RCC 7860 (cell line): ENCODE measurements at regions not wholly inside any gene's neighbourhood (a gene's known extent, or its start where the extent isn't known, plus 50 kb on each side); places are given as distances from the start of the nearest gene placed in this dataset.
"Not testable (repeated sequence)": the region's sequence is repeated elsewhere in the genome, so short reads cannot be mapped to it uniquely, and the experiment has no call there.

Experiments
- DNase-seq: peaks from one replicate; pipeline ENCODE4 v3.0.0-alpha.2; 2015; ENCODE audit warnings: low spot score
- FAIRE-seq: peaks from 2 replicates; lab custom pipeline; 2012; peaks lifted over from hg19 to GRCh38; lab: Jason Lieb, UNC

- DNase-seq = no peak
- FAIRE-seq = no peak
Measured at GRCh38 chr3:66629150-66629981, 128.5 kb upstream of the LRIG1 start.

GRCh38 chr3:66629982-66630368, 129.2 kb upstream of the LRIG1 start:
- no peak for FAIRE-seq

GRCh38 chr3:66633402-66634381, 132.9 kb upstream of the LRIG1 start:
- no peak for FAIRE-seq
- no peak for DNase-seq

More at GRCh38 chr3:66629982-66630368, 129.2 kb upstream of the LRIG1 start:
- no peak for DNase-seq

GRCh38 chr3:66638717-66639116, 137.9 kb upstream of the LRIG1 start:
- FAIRE-seq = no peak

GRCh38 chr3:66639809-66640356, 139.1 kb upstream of the LRIG1 start:
- no peak for DNase-seq
- FAIRE-seq = no peak

More at GRCh38 chr3:66638717-66639116, 137.9 kb upstream of the LRIG1 start:
- no peak for DNase-seq

- no peak for DNase-seq
- no peak for FAIRE-seq
Measured at GRCh38 chr3:66642019-66642418, 141.2 kb upstream of the LRIG1 start.

GRCh38 chr3:66642484-66642883, 141.7 kb upstream of the LRIG1 start:
- no peak for DNase-seq
- FAIRE-seq = no peak

GRCh38 chr3:66644549-66644948, 143.7 kb upstream of the LRIG1 start:
- DNase-seq (no peak), FAIRE-seq (no peak)

GRCh38 chr3:66648975-66649374, 148.2 kb upstream of the LRIG1 start:
- no peak for DNase-seq
- no peak for FAIRE-seq

GRCh38 chr3:66651520-66651919, 150.7 kb upstream of the LRIG1 start:
- not testable (repeated sequence) for DNase-seq, FAIRE-seq

GRCh38 chr3:66652100-66652499, 151.3 kb upstream of the LRIG1 start:
- DNase-seq, FAIRE-seq: not testable (repeated sequence)

GRCh38 chr3:66655044-66655443, 154.2 kb upstream of the LRIG1 start:
- DNase-seq (no peak), FAIRE-seq (no peak)

- DNase-seq (no peak), FAIRE-seq (no peak)
Measured at GRCh38 chr3:66655671-66656070, 154.8 kb upstream of the LRIG1 start.

- FAIRE-seq = no peak
- no peak for DNase-seq
Measured at GRCh38 chr3:66656609-66657008, 155.8 kb upstream of the LRIG1 start.

- DNase-seq (no peak), FAIRE-seq (no peak)
Measured at GRCh38 chr3:66659056-66659455, 158.2 kb upstream of the LRIG1 start.

GRCh38 chr3:66661628-66662027, 160.8 kb upstream of the LRIG1 start:
- DNase-seq = no peak
- no peak for FAIRE-seq

- FAIRE-seq (no peak), DNase-seq (no peak)
Measured at GRCh38 chr3:66662894-66663293, 162.1 kb upstream of the LRIG1 start.

GRCh38 chr3:66665021-66665695, 164.3 kb upstream of the LRIG1 start:
- FAIRE-seq (no peak), DNase-seq (no peak)

- FAIRE-seq (no peak), DNase-seq (no peak)
Measured at GRCh38 chr3:66666362-66666761, 165.5 kb upstream of the LRIG1 start.

GRCh38 chr3:66667263-66667662, 166.4 kb upstream of the LRIG1 start:
- DNase-seq (no peak), FAIRE-seq (no peak)

- FAIRE-seq = no peak
- no peak for DNase-seq
Measured at GRCh38 chr3:66671291-66671690, 170.5 kb upstream of the LRIG1 start.
